Testis (tissue), 2 donors: ENCODE measurements at regions not wholly inside any gene's neighbourhood (a gene's known extent, or its start where the extent isn't known, plus 50 kb on each side); places are given as distances from the start of the nearest gene placed in this dataset.
A peak's percentile ranks its signal among the peaks of the same experiment; 100 is the strongest.

Experiments used
- CTCF ChIP-seq, 3 experiments: fragments of 450-650 bp in 2 of 3; fragments of 200-600 bp in 1 of 3; sonication (generic) in 1 of 3; IDR thresholded peaks; one replicate each; pipeline ENCODE4 v1.5.1; 2016 to 2019; ENCODE audit warnings: antibody characterized with exemption in 3 of 3, mild to moderate bottlenecking in 2 of 3, moderate library complexity in 1 of 3
- POLR2A ChIP-seq: fragments of 450-650 bp; IDR thresholded peaks from one replicate; pipeline ENCODE4 v1.6.1; 2017; ENCODE audit warnings: antibody characterized with exemption, mild to moderate bottlenecking, moderate library complexity

- TF ChIP-seq CTCF (IDR thresholded peaks at IDR 0.05): peak in 1 of 3 experiments; percentile 15
- no peak for TF ChIP-seq POLR2A
These were observed 679.5 kb upstream of the NRSN1 start for GRCh38 chr6:23446469-23446967.
